Lower leg skin (tissue), 3 donors: ENCODE measurements at regions not wholly inside any gene's neighbourhood (a gene's known extent, or its start where the extent isn't known, plus 50 kb on each side); places are given as distances from the start of the nearest gene placed in this dataset.

Experiments
- CTCF ChIP-seq, 3 donors: fragments of 450-650 bp; IDR thresholded peaks; one replicate each; pipeline ENCODE4 v1.5.1; 2016; ENCODE audit warnings: antibody characterized with exemption in 3 of 3, mild to moderate bottlenecking in 3 of 3, moderate library complexity in 2 of 3
- POLR2A ChIP-seq, 2 donors: fragments of 450-650 bp; IDR thresholded peaks; one replicate each; pipeline ENCODE4 v1.6.1; 2016 to 2017; ENCODE audit warnings: antibody characterized with exemption in 2 of 2, mild to moderate bottlenecking in 1 of 2, moderate library complexity in 1 of 2

- TF ChIP-seq CTCF (IDR thresholded peaks at IDR 0.05) (no peak), POLR2A (IDR thresholded peaks at IDR 0.05) (no peak)
These were observed 168.5 kb upstream of the FOXN2 start for GRCh38 chr2:48145845-48146452.
